H9 (cell line): ENCODE measurements at regions not wholly inside any gene's neighbourhood (a gene's known extent, or its start where the extent isn't known, plus 50 kb on each side); places are given as distances from the start of the nearest gene placed in this dataset.

ENCODE experiments used
- DNase-seq: peaks from one replicate; pipeline ENCODE4 v3.0.0-alpha.2; 2017
- H2AFZ ChIP-seq: one replicate; pipeline ENCODE4 v1.6.1; 2013; ENCODE audit warnings: mild to moderate bottlenecking, low read length, control low read depth, moderate library complexity
- H2AK5ac ChIP-seq: 2 replicates; pipeline ENCODE4 v1.6.1; 2013; ENCODE audit warnings: low read length, control low read depth, mixed read lengths; ENCODE audit not compliant: insufficient read length
- H2BK120ac ChIP-seq: one replicate; pipeline ENCODE4 v1.6.1; 2013; ENCODE audit warnings: low read depth, mild to moderate bottlenecking, low read length, control low read depth, inconsistent platforms; ENCODE audit not compliant: poor library complexity, severe bottlenecking
- H2BK12ac ChIP-seq: 2 replicates; pipeline ENCODE4 v1.6.1; 2013; ENCODE audit warnings: low read length, control low read depth, mixed read lengths, low read depth; ENCODE audit not compliant: insufficient read length
- H2BK15ac ChIP-seq: 2 replicates; pipeline ENCODE4 v1.6.1; 2013; ENCODE audit warnings: low read depth, low read length, control low read depth
- H2BK20ac ChIP-seq: one replicate; pipeline ENCODE4 v1.6.1; 2013; ENCODE audit warnings: low read depth, mild to moderate bottlenecking, low read length, control low read depth, inconsistent platforms; ENCODE audit not compliant: poor library complexity, severe bottlenecking
- H2BK5ac ChIP-seq: 2 replicates; pipeline ENCODE4 v1.6.1; 2013; ENCODE audit warnings: low read length, control low read depth, mixed read lengths; ENCODE audit not compliant: insufficient read length
- H3K14ac ChIP-seq: 2 replicates; pipeline ENCODE4 v1.6.1; 2013; ENCODE audit warnings: low read length, control low read depth; ENCODE audit not compliant: insufficient read depth
- H3K18ac ChIP-seq: 2 replicates; pipeline ENCODE4 v1.6.1; 2013; ENCODE audit warnings: low read depth, mild to moderate bottlenecking, mixed read lengths, low read length, control low read depth; ENCODE audit not compliant: insufficient read length
- H3K23ac ChIP-seq: 2 replicates; pipeline ENCODE4 v1.6.1; 2013; ENCODE audit warnings: low read length, control low read depth, mixed read lengths, low read depth; ENCODE audit not compliant: insufficient read length
- H3K23me2 ChIP-seq: 2 replicates; pipeline ENCODE4 v1.6.1; 2013; ENCODE audit warnings: low read depth, mild to moderate bottlenecking, mixed read lengths, low read length, control low read depth; ENCODE audit not compliant: insufficient read length, poor library complexity, severe bottlenecking
- H3K27ac ChIP-seq: 2 replicates; pipeline ENCODE4 v1.5.1; 2013; ENCODE audit warnings: low read length, control low read depth, mixed read lengths, low read depth; ENCODE audit not compliant: insufficient read length
- H3K27me3 ChIP-seq: 2 replicates; pipeline ENCODE4 v1.6.1; 2013; ENCODE audit warnings: low read length, control low read depth, inconsistent platforms; ENCODE audit not compliant: insufficient read depth
- H3K4ac ChIP-seq: 2 replicates; pipeline ENCODE4 v1.6.1; 2013; ENCODE audit warnings: low read depth, mild to moderate bottlenecking, control low read depth, inconsistent platforms, low read length, moderate library complexity
- H3K4me1 ChIP-seq: 2 replicates; pipeline ENCODE4 v1.6.1; 2013; ENCODE audit warnings: low read length, control low read depth, inconsistent platforms; ENCODE audit not compliant: insufficient read depth
- H3K4me2 ChIP-seq: 2 replicates; pipeline ENCODE4 v1.6.1; 2013; ENCODE audit warnings: low read length, control low read depth, mixed read lengths; ENCODE audit not compliant: insufficient read length, insufficient read depth
- H3K56ac ChIP-seq: 2 replicates; pipeline ENCODE4 v1.6.1; 2013; ENCODE audit warnings: low read depth, mild to moderate bottlenecking, mixed read lengths, low read length, control low read depth; ENCODE audit not compliant: insufficient read length
- H3K79me1 ChIP-seq: 2 replicates; pipeline ENCODE4 v1.6.1; 2013; ENCODE audit warnings: low read depth, mild to moderate bottlenecking, moderate library complexity, low read length, control low read depth, inconsistent platforms; ENCODE audit not compliant: insufficient read depth, poor library complexity, severe bottlenecking
- H3K79me2 ChIP-seq: 2 replicates; pipeline ENCODE4 v1.6.1; 2013; ENCODE audit warnings: low read length, control low read depth, inconsistent platforms; ENCODE audit not compliant: insufficient read depth
- H3K9ac ChIP-seq: 2 replicates; pipeline ENCODE4 v1.6.1; 2013; ENCODE audit warnings: low read length, control low read depth, mixed read lengths; ENCODE audit not compliant: insufficient read length; ENCODE audit errors: extremely low read depth
- H3K9me3 ChIP-seq: one replicate; pipeline ENCODE4 v1.6.1; 2013; ENCODE audit warnings: low read depth, low read length, inconsistent platforms; ENCODE audit not compliant: control insufficient read depth
- H3T11ph ChIP-seq: one replicate; pipeline ENCODE4 v1.6.1; 2013; ENCODE audit warnings: mild to moderate bottlenecking, low read length, control low read depth, inconsistent platforms
- H4K20me1 ChIP-seq: one replicate; pipeline ENCODE4 v1.6.1; 2013; ENCODE audit not compliant: control insufficient read depth, insufficient read length, insufficient read depth
- H4K5ac ChIP-seq: 2 replicates; pipeline ENCODE4 v1.6.1; 2013; ENCODE audit warnings: low read depth, mild to moderate bottlenecking, mixed read lengths, low read length, control low read depth; ENCODE audit not compliant: insufficient read length
- H4K8ac ChIP-seq: replicated peaks from 2 replicates; pipeline ENCODE4 v1.6.1; 2013; ENCODE audit warnings: low read length, control low read depth, mixed read lengths, low read depth; ENCODE audit not compliant: insufficient read length
- H4K91ac ChIP-seq: 2 replicates; pipeline ENCODE4 v1.6.1; 2013; ENCODE audit warnings: low read depth, mild to moderate bottlenecking, moderate library complexity, mixed read lengths, low read length, control low read depth; ENCODE audit not compliant: insufficient read length
- H3K27ac Mint-ChIP-seq, 3 experiments: 2 replicates in 2 of 3; 3 replicates in 1 of 3; pipeline ENCODE4 v1.8.0; 2020 to 2021; ENCODE audit warnings: mixed read lengths in 3 of 3, mild to moderate bottlenecking in 1 of 3, moderate library complexity in 1 of 3
- H3K27me3 Mint-ChIP-seq: 2 replicates; pipeline ENCODE4 v1.8.0; 2021; ENCODE audit warnings: low read depth, mild to moderate bottlenecking, moderate library complexity, mixed read lengths
- H3K36me3 Mint-ChIP-seq, 3 experiments: 2 replicates in 2 of 3; 3 replicates in 1 of 3; pipeline ENCODE4 v1.8.0; 2020 to 2021; ENCODE audit warnings: low read depth in 3 of 3, mixed read lengths in 3 of 3; ENCODE audit not compliant: insufficient read depth in 1 of 3
- H3K4me1 Mint-ChIP-seq, 2 experiments: 2 replicates each; pipeline ENCODE4 v1.8.0; 2020; ENCODE audit warnings: mixed read lengths in 2 of 2
- H3K4me3 Mint-ChIP-seq, 2 experiments: 2 replicates in 1 of 2; 3 replicates in 1 of 2; pipeline ENCODE4 v1.8.0; 2020 to 2021; ENCODE audit warnings: mild to moderate bottlenecking in 2 of 2, mixed read lengths in 2 of 2, moderate library complexity in 1 of 2
- H3K9me3 Mint-ChIP-seq, 2 experiments: 2 replicates in 1 of 2; 3 replicates in 1 of 2; pipeline ENCODE4 v1.8.0; 2020; ENCODE audit warnings: mild to moderate bottlenecking in 2 of 2, mixed read lengths in 2 of 2, moderate library complexity in 1 of 2
- CTCF ChIP-seq: fragments of 200-600 bp; sonication (generic); conservative IDR thresholded peaks from 3 replicates; pipeline ENCODE4 v1.8.0; 2021; ENCODE audit warnings: antibody characterized with exemption, mild to moderate bottlenecking
- WGBS: extraction: QIAGEN DNeasy Blood & Tissue Kit; methylation state at CpG from one replicate; pipeline ENCODE4 v1.1.7; 2013; ENCODE audit warnings: missing lambda C conversion rate, low lambda C conversion rate, mixed read lengths; ENCODE audit not compliant: insufficient read length; ENCODE audit errors: extremely low coverage; 5-methylcytosine and 5-hydroxymethylcytosine counted together

- peaks cover 0 to 1% (median 0%) of the 10 kb centered on the region in 3 experiments; a peak in 1 of 7 replicates for H3K36me3 Mint-ChIP-seq
- H3K79me1 ChIP-seq = no peaks in the 10 kb centered on the region
- H3T11ph ChIP-seq = no peak overlapping the region
- H3K23me2 ChIP-seq = no peaks in the 10 kb centered on the region
- no peaks in the 10 kb centered on the region for H3K79me2 ChIP-seq
- no peak overlapping the region for H3K27ac Mint-ChIP-seq
- H3K4me3 Mint-ChIP-seq = no peak overlapping the region
- no peak overlapping the region for H2BK120ac ChIP-seq
- H3K27me3 ChIP-seq = no peaks in the 10 kb centered on the region
- no CpG with 5 or more reads among the region's 8 CpGs for WGBS
- no peak overlapping the region for H4K8ac ChIP-seq
- no peak for DNase-seq
- H3K9ac ChIP-seq = no peak overlapping the region
- no peak overlapping the region for H2BK12ac ChIP-seq
- H4K91ac ChIP-seq = no peak overlapping the region
- no peak overlapping the region for H3K14ac ChIP-seq
- TF ChIP-seq CTCF = no peak
- H3K27me3 Mint-ChIP-seq = no peaks in the 10 kb centered on the region; the same call in none of the 2 replicates
- H3K27ac ChIP-seq = no peak overlapping the region
- H3K9me3 ChIP-seq = no peaks in the 10 kb centered on the region
- H2BK5ac ChIP-seq = no peak overlapping the region
- no peak overlapping the region for H3K56ac ChIP-seq
- H2BK20ac ChIP-seq = no peak overlapping the region
- no peak overlapping the region for H3K4me2 ChIP-seq
- H4K20me1 ChIP-seq = no peaks in the 10 kb centered on the region
- H2AFZ ChIP-seq = no peak overlapping the region
- H3K4me1 Mint-ChIP-seq = peaks cover 23% of the 10 kb centered on the region in 2 experiments
- H3K4ac ChIP-seq = no peak overlapping the region
- no peak overlapping the region for H4K5ac ChIP-seq
- H3K4me1 ChIP-seq = no peaks in the 10 kb centered on the region
- peaks cover 1 to 3% of the 10 kb centered on the region in 2 experiments; a peak in 4 of 5 replicates for H3K9me3 Mint-ChIP-seq
- no peak overlapping the region for H2AK5ac ChIP-seq
- no peak overlapping the region for H3K23ac ChIP-seq
- H2BK15ac ChIP-seq = no peak overlapping the region
- no peak overlapping the region for H3K18ac ChIP-seq
These were observed 642.7 kb downstream of the HS3ST4 start for GRCh38 chr16:26334218-26335111.
